SK-N-SH treated with all-trans-retinoic acid at 6 μM for 48 hours (cell line): ENCODE measurements at regions not wholly inside any gene's neighbourhood (a gene's known extent, or its start where the extent isn't known, plus 50 kb on each side); places are given as distances from the start of the nearest gene placed in this dataset.

Source experiments
- ATAC-seq: fragments of 200-7000 bp; cut with Tn5 transposase; 3 replicates; pipeline ENCODE4 v1.9.1; 2020; ENCODE audit warnings: mild to moderate bottlenecking, moderate library complexity
- ARNTL ChIP-seq: fragments of 450-650 bp; formaldehyde crosslinking; IDR thresholded peaks from 2 replicates; pipeline ENCODE4 v1.5.0; 2020; ENCODE audit warnings: low read depth, mild to moderate bottlenecking, moderate library complexity, borderline replicate concordance
- BACH2 ChIP-seq: fragments of 250-450 bp; sonication (Bioruptor Pico); IDR thresholded peaks from 2 replicates; pipeline ENCODE4 v1.9.0; 2021; ENCODE audit warnings: mild to moderate bottlenecking, borderline replicate concordance
- CSDC2 ChIP-seq: fragments of 250-450 bp; sonication (Bioruptor Pico); IDR thresholded peaks from 2 replicates; pipeline ENCODE4 v1.5.0; 2020; ENCODE audit warnings: mild to moderate bottlenecking, moderate library complexity
- ESRRG ChIP-seq: fragments of 250-450 bp; sonication (Bioruptor Pico); IDR thresholded peaks from 2 replicates; pipeline ENCODE4 v1.6.1; 2021; ENCODE audit warnings: mild to moderate bottlenecking
- GLIS3 ChIP-seq: fragments of 250-450 bp; sonication (Bioruptor Pico); IDR thresholded peaks from 2 replicates; pipeline ENCODE4 v1.5.0; 2020; ENCODE audit warnings: mild to moderate bottlenecking, moderate library complexity
- ISL1 ChIP-seq: fragments of 250-450 bp; sonication (Bioruptor Pico); IDR thresholded peaks from 2 replicates; pipeline ENCODE4 v2.1.2; 2022; ENCODE audit warnings: mild to moderate bottlenecking, moderate library complexity
- OSR1 ChIP-seq: fragments of 250-450 bp; sonication (Bioruptor Pico); IDR thresholded peaks from 2 replicates; pipeline ENCODE4 v1.8.0; 2022; ENCODE audit warnings: moderate library complexity, mild to moderate bottlenecking, inconsistent platforms
- PPARA ChIP-seq: fragments of 250-450 bp; sonication (Bioruptor Pico); IDR thresholded peaks from 2 replicates; pipeline ENCODE4 v1.5.0; 2020; ENCODE audit warnings: mild to moderate bottlenecking, borderline replicate concordance
- RARB ChIP-seq: fragments of 250-450 bp; sonication (Bioruptor Pico); IDR thresholded peaks from 2 replicates; pipeline ENCODE4 v1.8.0; 2021; ENCODE audit warnings: mild to moderate bottlenecking, moderate library complexity
- SNAI2 ChIP-seq: fragments of 250-450 bp; sonication (Bioruptor Pico); IDR thresholded peaks from 2 replicates; pipeline ENCODE4 v1.5.0; 2020; ENCODE audit warnings: mild to moderate bottlenecking, moderate library complexity
- TCF4 ChIP-seq: fragments of 250-450 bp; sonication (Bioruptor Pico); IDR thresholded peaks from 2 replicates; pipeline ENCODE4 v1.8.0; 2021; ENCODE audit warnings: mild to moderate bottlenecking, moderate library complexity, borderline replicate concordance
- TOX ChIP-seq: fragments of 250-450 bp; sonication (Bioruptor Pico); IDR thresholded peaks from 2 replicates; pipeline ENCODE4 v1.8.0; 2021; ENCODE audit warnings: mild to moderate bottlenecking, moderate library complexity, borderline replicate concordance
- ZC3H10 ChIP-seq: fragments of 250-450 bp; sonication (Bioruptor Pico); IDR thresholded peaks from 2 replicates; pipeline ENCODE4 v1.5.1; 2021; ENCODE audit warnings: mild to moderate bottlenecking, moderate library complexity
- ZFP3 ChIP-seq: fragments of 250-450 bp; sonication (Bioruptor Pico); IDR thresholded peaks from 2 replicates; pipeline ENCODE4 v1.5.0; 2020; ENCODE audit warnings: mild to moderate bottlenecking, moderate library complexity
- ZFP30 ChIP-seq: fragments of 450-650 bp; formaldehyde crosslinking; IDR thresholded peaks from 2 replicates; pipeline ENCODE4 v1.5.0; 2022; ENCODE audit warnings: mild to moderate bottlenecking, moderate library complexity
- ZNF565 ChIP-seq: fragments of 450-650 bp; formaldehyde crosslinking; conservative IDR thresholded peaks from 2 replicates; pipeline ENCODE4 v1.5.0; 2020; ENCODE audit warnings: low read depth, mild to moderate bottlenecking, moderate library complexity
- ZNF70 ChIP-seq: fragments of 450-650 bp; formaldehyde crosslinking; IDR thresholded peaks from 2 replicates; pipeline ENCODE4 v1.5.0; 2020; ENCODE audit warnings: mild to moderate bottlenecking, moderate library complexity
- ZNF8 ChIP-seq: fragments of 450-650 bp; formaldehyde crosslinking; IDR thresholded peaks from 2 replicates; pipeline ENCODE4 v1.5.0; 2020; ENCODE audit warnings: mild to moderate bottlenecking, moderate library complexity
- TF ChIP-seq, protein P1 (sequence below): fragments of 250-450 bp; sonication (Bioruptor Pico); IDR thresholded peaks from 2 replicates; pipeline ENCODE4 v1.5.0; 2020; ENCODE audit warnings: mild to moderate bottlenecking, moderate library complexity
- TF ChIP-seq, protein P2 (sequence below): fragments of 250-450 bp; sonication (Bioruptor Pico); IDR thresholded peaks from 2 replicates; pipeline ENCODE4 v1.5.1; 2021; ENCODE audit warnings: mild to moderate bottlenecking, moderate library complexity
- TF ChIP-seq, protein P3 (sequence below): fragments of 250-450 bp; sonication (Bioruptor Pico); IDR thresholded peaks from 2 replicates; pipeline ENCODE4 v1.8.0; 2020; ENCODE audit warnings: mild to moderate bottlenecking, moderate library complexity, borderline replicate concordance
- TF ChIP-seq, protein P4 (sequence below): fragments of 250-450 bp; sonication (Bioruptor Pico); IDR thresholded peaks from 2 replicates; pipeline ENCODE4 v1.8.0; 2021; ENCODE audit warnings: low read depth, mild to moderate bottlenecking, moderate library complexity, borderline replicate concordance

DNA sequence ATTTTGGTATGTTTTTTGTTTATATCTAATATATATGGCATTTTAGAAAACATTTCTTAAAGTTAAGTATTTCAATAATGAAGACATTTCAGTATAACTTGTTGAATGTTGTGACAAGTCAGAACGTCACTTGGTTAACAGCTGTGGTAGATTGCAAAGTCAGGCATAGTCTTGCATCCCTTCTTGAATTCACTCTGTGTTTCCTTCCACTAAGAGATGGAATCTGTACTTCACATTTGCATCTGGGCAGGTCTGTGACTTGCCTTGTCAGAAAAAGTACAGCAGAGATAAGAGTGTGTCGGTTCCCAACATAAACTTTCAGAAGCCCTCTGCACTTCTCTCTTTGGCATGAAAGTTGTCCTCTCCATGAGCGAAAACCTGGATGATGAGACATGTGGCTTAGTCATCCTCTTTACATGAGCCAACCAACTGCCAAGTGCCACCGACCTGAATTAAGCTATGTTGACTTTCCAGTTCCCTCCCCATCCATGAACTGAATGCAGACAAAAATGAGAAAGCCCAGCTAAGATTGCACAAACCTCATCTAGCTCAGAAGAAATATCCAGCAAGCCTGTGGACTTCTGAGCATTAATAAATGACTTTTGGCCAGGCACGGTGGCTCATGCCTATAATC is 1730.2 kb downstream of the MRPL39 start:
- no peak for TF ChIP-seq PPARA (CRISPR knock-in tag)
- TF ChIP-seq ZNF565 (CRISPR knock-in tag), result no peak
- no peak for TF ChIP-seq ZFP3 (CRISPR knock-in tag)
- no peak for TF ChIP-seq ESRRG (CRISPR knock-in tag)
- TF ChIP-seq, protein P1, sequence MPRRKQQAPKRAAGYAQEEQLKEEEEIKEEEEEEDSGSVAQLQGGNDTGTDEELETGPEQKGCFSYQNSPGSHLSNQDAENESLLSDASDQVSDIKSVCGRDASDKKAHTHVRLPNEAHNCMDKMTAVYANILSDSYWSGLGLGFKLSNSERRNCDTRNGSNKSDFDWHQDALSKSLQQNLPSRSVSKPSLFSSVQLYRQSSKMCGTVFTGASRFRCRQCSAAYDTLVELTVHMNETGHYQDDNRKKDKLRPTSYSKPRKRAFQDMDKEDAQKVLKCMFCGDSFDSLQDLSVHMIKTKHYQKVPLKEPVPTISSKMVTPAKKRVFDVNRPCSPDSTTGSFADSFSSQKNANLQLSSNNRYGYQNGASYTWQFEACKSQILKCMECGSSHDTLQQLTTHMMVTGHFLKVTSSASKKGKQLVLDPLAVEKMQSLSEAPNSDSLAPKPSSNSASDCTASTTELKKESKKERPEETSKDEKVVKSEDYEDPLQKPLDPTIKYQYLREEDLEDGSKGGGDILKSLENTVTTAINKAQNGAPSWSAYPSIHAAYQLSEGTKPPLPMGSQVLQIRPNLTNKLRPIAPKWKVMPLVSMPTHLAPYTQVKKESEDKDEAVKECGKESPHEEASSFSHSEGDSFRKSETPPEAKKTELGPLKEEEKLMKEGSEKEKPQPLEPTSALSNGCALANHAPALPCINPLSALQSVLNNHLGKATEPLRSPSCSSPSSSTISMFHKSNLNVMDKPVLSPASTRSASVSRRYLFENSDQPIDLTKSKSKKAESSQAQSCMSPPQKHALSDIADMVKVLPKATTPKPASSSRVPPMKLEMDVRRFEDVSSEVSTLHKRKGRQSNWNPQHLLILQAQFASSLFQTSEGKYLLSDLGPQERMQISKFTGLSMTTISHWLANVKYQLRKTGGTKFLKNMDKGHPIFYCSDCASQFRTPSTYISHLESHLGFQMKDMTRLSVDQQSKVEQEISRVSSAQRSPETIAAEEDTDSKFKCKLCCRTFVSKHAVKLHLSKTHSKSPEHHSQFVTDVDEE (CRISPR knock-in tag), result no peak
- no peak for TF ChIP-seq ISL1 (CRISPR knock-in tag)
- TF ChIP-seq, protein P2, sequence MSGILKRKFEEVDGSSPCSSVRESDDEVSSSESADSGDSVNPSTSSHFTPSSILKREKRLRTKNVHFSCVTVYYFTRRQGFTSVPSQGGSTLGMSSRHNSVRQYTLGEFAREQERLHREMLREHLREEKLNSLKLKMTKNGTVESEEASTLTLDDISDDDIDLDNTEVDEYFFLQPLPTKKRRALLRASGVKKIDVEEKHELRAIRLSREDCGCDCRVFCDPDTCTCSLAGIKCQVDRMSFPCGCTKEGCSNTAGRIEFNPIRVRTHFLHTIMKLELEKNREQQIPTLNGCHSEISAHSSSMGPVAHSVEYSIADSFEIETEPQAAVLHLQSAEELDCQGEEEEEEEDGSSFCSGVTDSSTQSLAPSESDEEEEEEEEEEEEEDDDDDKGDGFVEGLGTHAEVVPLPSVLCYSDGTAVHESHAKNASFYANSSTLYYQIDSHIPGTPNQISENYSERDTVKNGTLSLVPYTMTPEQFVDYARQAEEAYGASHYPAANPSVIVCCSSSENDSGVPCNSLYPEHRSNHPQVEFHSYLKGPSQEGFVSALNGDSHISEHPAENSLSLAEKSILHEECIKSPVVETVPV, result no peak
- no peak for TF ChIP-seq ZFP30 (CRISPR knock-in tag)
- TF ChIP-seq SNAI2 (CRISPR knock-in tag), result no peak
- no peak for TF ChIP-seq ARNTL (CRISPR knock-in tag)
- no peak for TF ChIP-seq GLIS3 (CRISPR knock-in tag)
- TF ChIP-seq BACH2 (CRISPR knock-in tag), result no peak
- no peak for TF ChIP-seq TCF4 (CRISPR knock-in tag)
- TF ChIP-seq, protein P3, sequence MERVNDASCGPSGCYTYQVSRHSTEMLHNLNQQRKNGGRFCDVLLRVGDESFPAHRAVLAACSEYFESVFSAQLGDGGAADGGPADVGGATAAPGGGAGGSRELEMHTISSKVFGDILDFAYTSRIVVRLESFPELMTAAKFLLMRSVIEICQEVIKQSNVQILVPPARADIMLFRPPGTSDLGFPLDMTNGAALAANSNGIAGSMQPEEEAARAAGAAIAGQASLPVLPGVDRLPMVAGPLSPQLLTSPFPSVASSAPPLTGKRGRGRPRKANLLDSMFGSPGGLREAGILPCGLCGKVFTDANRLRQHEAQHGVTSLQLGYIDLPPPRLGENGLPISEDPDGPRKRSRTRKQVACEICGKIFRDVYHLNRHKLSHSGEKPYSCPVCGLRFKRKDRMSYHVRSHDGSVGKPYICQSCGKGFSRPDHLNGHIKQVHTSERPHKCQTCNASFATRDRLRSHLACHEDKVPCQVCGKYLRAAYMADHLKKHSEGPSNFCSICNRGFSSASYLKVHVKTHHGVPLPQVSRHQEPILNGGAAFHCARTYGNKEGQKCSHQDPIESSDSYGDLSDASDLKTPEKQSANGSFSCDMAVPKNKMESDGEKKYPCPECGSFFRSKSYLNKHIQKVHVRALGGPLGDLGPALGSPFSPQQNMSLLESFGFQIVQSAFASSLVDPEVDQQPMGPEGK (CRISPR knock-in tag), result no peak
- TF ChIP-seq ZC3H10 (CRISPR knock-in tag), result no peak
- TF ChIP-seq RARB (CRISPR knock-in tag), result no peak
- no peak for TF ChIP-seq ZNF8
- ATAC-seq, result no peak

DNA sequence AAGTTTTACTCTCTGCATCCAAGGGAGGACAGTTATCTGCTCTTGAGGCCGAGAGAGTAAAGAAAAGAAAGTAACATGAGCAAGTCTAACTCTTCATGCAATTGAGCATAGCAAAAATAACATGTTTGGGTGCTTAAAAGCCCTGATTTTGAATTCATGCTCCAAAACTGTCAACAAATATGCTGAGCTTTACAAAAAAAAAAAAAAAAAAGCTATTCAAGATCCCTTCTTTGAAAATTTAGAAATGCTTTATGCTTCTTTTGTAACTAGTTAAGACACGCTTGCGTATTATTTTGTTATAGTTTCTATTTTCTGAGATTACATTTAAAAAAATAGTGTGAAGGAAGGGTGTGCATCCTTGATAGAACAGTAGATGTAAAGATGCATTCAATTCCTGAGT is 1733.0 kb downstream of the MRPL39 start:
- ATAC-seq, result no peak

More for the DNA sequence above, 1733.0 kb downstream of the MRPL39 start:
- TF ChIP-seq, protein P1 (CRISPR knock-in tag), result no peak
- TF ChIP-seq SNAI2 (CRISPR knock-in tag) (no peak), ZFP30 (CRISPR knock-in tag) (no peak), ZNF565 (CRISPR knock-in tag) (no peak), ZC3H10 (CRISPR knock-in tag) (no peak), ARNTL (CRISPR knock-in tag) (no peak), TOX (CRISPR knock-in tag) (no peak), BACH2 (CRISPR knock-in tag) (no peak), ISL1 (CRISPR knock-in tag) (no peak), PPARA (CRISPR knock-in tag) (no peak), ZNF70 (CRISPR knock-in tag) (no peak), ESRRG (CRISPR knock-in tag) (no peak), OSR1 (CRISPR knock-in tag) (no peak), CSDC2 (no peak), TCF4 (CRISPR knock-in tag) (no peak)
- TF ChIP-seq, protein P2, result no peak
- TF ChIP-seq, protein P3 (CRISPR knock-in tag), result no peak
- TF ChIP-seq, protein P4, sequence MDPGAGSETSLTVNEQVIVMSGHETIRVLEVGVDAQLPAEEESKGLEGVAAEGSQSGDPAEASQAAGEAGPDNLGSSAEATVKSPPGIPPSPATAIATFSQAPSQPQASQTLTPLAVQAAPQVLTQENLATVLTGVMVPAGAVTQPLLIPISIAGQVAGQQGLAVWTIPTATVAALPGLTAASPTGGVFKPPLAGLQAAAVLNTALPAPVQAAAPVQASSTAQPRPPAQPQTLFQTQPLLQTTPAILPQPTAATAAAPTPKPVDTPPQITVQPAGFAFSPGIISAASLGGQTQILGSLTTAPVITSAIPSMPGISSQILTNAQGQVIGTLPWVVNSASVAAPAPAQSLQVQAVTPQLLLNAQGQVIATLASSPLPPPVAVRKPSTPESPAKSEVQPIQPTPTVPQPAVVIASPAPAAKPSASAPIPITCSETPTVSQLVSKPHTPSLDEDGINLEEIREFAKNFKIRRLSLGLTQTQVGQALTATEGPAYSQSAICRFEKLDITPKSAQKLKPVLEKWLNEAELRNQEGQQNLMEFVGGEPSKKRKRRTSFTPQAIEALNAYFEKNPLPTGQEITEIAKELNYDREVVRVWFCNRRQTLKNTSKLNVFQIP (CRISPR knock-in tag), result no peak
